SK-N-SH treated with all-trans-retinoic acid at 6 μM for 48 hours (cell line): ENCODE measurements at regions not wholly inside any gene's neighbourhood (a gene's known extent, or its start where the extent isn't known, plus 50 kb on each side); places are given as distances from the start of the nearest gene placed in this dataset.

Experiments used
- ATAC-seq: fragments of 200-7000 bp; cut with Tn5 transposase; 3 replicates; pipeline ENCODE4 v1.9.1; 2020; ENCODE audit warnings: mild to moderate bottlenecking, moderate library complexity
- ARNTL ChIP-seq: fragments of 450-650 bp; formaldehyde crosslinking; IDR thresholded peaks from 2 replicates; pipeline ENCODE4 v1.5.0; 2020; ENCODE audit warnings: low read depth, mild to moderate bottlenecking, moderate library complexity, borderline replicate concordance
- BACH2 ChIP-seq: fragments of 250-450 bp; sonication (Bioruptor Pico); IDR thresholded peaks from 2 replicates; pipeline ENCODE4 v1.9.0; 2021; ENCODE audit warnings: mild to moderate bottlenecking, borderline replicate concordance
- CSDC2 ChIP-seq: fragments of 250-450 bp; sonication (Bioruptor Pico); IDR thresholded peaks from 2 replicates; pipeline ENCODE4 v1.5.0; 2020; ENCODE audit warnings: mild to moderate bottlenecking, moderate library complexity
- CSRNP3 ChIP-seq: fragments of 250-450 bp; sonication (Bioruptor Pico); IDR thresholded peaks from 2 replicates; pipeline ENCODE4 v1.5.1; 2021; ENCODE audit warnings: mild to moderate bottlenecking, moderate library complexity
- ESRRG ChIP-seq: fragments of 250-450 bp; sonication (Bioruptor Pico); IDR thresholded peaks from 2 replicates; pipeline ENCODE4 v1.6.1; 2021; ENCODE audit warnings: mild to moderate bottlenecking
- ISL1 ChIP-seq: fragments of 250-450 bp; sonication (Bioruptor Pico); IDR thresholded peaks from 2 replicates; pipeline ENCODE4 v2.1.2; 2022; ENCODE audit warnings: mild to moderate bottlenecking, moderate library complexity
- OSR1 ChIP-seq: fragments of 250-450 bp; sonication (Bioruptor Pico); IDR thresholded peaks from 2 replicates; pipeline ENCODE4 v1.8.0; 2022; ENCODE audit warnings: moderate library complexity, mild to moderate bottlenecking, inconsistent platforms
- POU6F1 ChIP-seq: fragments of 250-450 bp; sonication (Bioruptor Pico); IDR thresholded peaks from 2 replicates; pipeline ENCODE4 v1.8.0; 2021; ENCODE audit warnings: low read depth, mild to moderate bottlenecking, moderate library complexity, borderline replicate concordance
- PPARA ChIP-seq: fragments of 250-450 bp; sonication (Bioruptor Pico); IDR thresholded peaks from 2 replicates; pipeline ENCODE4 v1.5.0; 2020; ENCODE audit warnings: mild to moderate bottlenecking, borderline replicate concordance
- RARB ChIP-seq: fragments of 250-450 bp; sonication (Bioruptor Pico); IDR thresholded peaks from 2 replicates; pipeline ENCODE4 v1.8.0; 2021; ENCODE audit warnings: mild to moderate bottlenecking, moderate library complexity
- SNAI2 ChIP-seq: fragments of 250-450 bp; sonication (Bioruptor Pico); IDR thresholded peaks from 2 replicates; pipeline ENCODE4 v1.5.0; 2020; ENCODE audit warnings: mild to moderate bottlenecking, moderate library complexity
- TCF4 ChIP-seq: fragments of 250-450 bp; sonication (Bioruptor Pico); IDR thresholded peaks from 2 replicates; pipeline ENCODE4 v1.8.0; 2021; ENCODE audit warnings: mild to moderate bottlenecking, moderate library complexity, borderline replicate concordance
- TOX ChIP-seq: fragments of 250-450 bp; sonication (Bioruptor Pico); IDR thresholded peaks from 2 replicates; pipeline ENCODE4 v1.8.0; 2021; ENCODE audit warnings: mild to moderate bottlenecking, moderate library complexity, borderline replicate concordance
- ZC3H10 ChIP-seq: fragments of 250-450 bp; sonication (Bioruptor Pico); IDR thresholded peaks from 2 replicates; pipeline ENCODE4 v1.5.1; 2021; ENCODE audit warnings: mild to moderate bottlenecking, moderate library complexity
- ZFP3 ChIP-seq: fragments of 250-450 bp; sonication (Bioruptor Pico); IDR thresholded peaks from 2 replicates; pipeline ENCODE4 v1.5.0; 2020; ENCODE audit warnings: mild to moderate bottlenecking, moderate library complexity
- ZFP30 ChIP-seq: fragments of 450-650 bp; formaldehyde crosslinking; IDR thresholded peaks from 2 replicates; pipeline ENCODE4 v1.5.0; 2022; ENCODE audit warnings: mild to moderate bottlenecking, moderate library complexity
- ZNF565 ChIP-seq: fragments of 450-650 bp; formaldehyde crosslinking; conservative IDR thresholded peaks from 2 replicates; pipeline ENCODE4 v1.5.0; 2020; ENCODE audit warnings: low read depth, mild to moderate bottlenecking, moderate library complexity
- ZNF70 ChIP-seq: fragments of 450-650 bp; formaldehyde crosslinking; IDR thresholded peaks from 2 replicates; pipeline ENCODE4 v1.5.0; 2020; ENCODE audit warnings: mild to moderate bottlenecking, moderate library complexity
- ZNF8 ChIP-seq: fragments of 450-650 bp; formaldehyde crosslinking; IDR thresholded peaks from 2 replicates; pipeline ENCODE4 v1.5.0; 2020; ENCODE audit warnings: mild to moderate bottlenecking, moderate library complexity
- TF ChIP-seq, protein P1 (sequence below): fragments of 250-450 bp; sonication (Bioruptor Pico); IDR thresholded peaks from 2 replicates; pipeline ENCODE4 v1.5.0; 2020; ENCODE audit warnings: mild to moderate bottlenecking, moderate library complexity

DNA sequence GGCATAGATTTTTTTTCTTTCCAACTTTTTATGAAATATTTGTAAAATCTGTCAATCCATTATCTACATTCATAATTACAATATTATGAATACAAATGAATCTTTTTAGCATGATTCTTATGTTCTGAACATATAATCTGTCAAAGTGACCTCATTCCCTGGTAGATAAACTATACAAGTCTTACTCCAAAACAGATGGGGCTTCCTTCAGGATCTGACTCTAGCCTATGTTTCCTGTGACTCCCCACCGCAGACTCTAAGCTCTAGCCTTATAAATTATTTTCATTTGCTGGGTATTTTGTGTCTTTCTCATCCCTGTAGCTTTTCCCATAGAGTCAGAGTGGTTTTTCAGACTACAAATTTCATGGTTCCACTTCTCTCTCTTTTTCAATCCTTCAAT, 202.1 kb upstream of the KITLG start (continued):
- TF ChIP-seq, protein P1, sequence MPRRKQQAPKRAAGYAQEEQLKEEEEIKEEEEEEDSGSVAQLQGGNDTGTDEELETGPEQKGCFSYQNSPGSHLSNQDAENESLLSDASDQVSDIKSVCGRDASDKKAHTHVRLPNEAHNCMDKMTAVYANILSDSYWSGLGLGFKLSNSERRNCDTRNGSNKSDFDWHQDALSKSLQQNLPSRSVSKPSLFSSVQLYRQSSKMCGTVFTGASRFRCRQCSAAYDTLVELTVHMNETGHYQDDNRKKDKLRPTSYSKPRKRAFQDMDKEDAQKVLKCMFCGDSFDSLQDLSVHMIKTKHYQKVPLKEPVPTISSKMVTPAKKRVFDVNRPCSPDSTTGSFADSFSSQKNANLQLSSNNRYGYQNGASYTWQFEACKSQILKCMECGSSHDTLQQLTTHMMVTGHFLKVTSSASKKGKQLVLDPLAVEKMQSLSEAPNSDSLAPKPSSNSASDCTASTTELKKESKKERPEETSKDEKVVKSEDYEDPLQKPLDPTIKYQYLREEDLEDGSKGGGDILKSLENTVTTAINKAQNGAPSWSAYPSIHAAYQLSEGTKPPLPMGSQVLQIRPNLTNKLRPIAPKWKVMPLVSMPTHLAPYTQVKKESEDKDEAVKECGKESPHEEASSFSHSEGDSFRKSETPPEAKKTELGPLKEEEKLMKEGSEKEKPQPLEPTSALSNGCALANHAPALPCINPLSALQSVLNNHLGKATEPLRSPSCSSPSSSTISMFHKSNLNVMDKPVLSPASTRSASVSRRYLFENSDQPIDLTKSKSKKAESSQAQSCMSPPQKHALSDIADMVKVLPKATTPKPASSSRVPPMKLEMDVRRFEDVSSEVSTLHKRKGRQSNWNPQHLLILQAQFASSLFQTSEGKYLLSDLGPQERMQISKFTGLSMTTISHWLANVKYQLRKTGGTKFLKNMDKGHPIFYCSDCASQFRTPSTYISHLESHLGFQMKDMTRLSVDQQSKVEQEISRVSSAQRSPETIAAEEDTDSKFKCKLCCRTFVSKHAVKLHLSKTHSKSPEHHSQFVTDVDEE (CRISPR knock-in tag): no peak
- TF ChIP-seq CSDC2 (CRISPR knock-in tag) (no peak), ZNF70 (no peak), ZC3H10 (CRISPR knock-in tag) (no peak)

DNA sequence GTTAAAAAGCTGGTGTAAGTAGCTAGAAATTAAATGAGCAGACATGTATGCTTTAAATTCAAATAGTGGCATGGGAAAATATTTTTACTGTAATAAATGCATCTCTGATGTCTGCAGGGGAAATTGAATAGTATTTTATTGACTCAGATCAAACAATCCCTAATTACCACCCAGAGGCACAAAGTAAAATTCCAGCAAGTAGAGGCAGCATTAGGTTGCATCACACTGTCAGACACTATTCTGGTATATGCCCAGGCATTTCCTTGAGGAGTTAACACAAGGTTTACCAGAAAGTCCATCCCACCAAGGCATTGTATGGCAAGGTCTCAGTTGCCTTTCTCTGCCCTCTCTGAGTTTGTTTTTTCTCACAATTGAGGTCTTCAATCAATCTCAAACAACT, 201.6 kb upstream of the KITLG start:
- ATAC-seq: no peak
- TF ChIP-seq ZFP3 (CRISPR knock-in tag): no peak
- TF ChIP-seq TCF4 (CRISPR knock-in tag): no peak
- no peak for TF ChIP-seq ZC3H10 (CRISPR knock-in tag)
- no peak for TF ChIP-seq OSR1

DNA sequence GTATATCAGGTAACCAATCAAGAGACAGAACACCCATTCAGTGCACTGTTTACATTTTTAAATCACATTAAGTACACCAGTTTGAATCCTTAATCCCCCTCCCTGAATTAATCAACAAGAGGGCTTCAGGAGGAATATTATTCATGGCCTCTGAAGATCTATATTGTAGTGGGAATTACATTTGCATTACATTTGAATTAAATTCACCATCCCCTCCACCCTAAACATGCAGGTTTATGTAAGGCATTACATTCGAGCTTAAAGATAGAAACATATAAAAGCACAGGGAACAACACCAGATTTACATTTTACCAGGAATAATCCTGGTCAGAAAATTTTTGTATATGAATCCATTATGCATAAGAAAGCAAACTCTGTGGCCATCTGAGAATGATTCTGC, 197.8 kb upstream of the KITLG start:
- no peak for ATAC-seq
- TF ChIP-seq ZFP30 (no peak), CSDC2 (CRISPR knock-in tag) (no peak), BACH2 (no peak), POU6F1 (no peak), PPARA (CRISPR knock-in tag) (no peak), TCF4 (CRISPR knock-in tag) (no peak), ZNF565 (no peak), ISL1 (CRISPR knock-in tag) (no peak), RARB (CRISPR knock-in tag) (no peak), OSR1 (no peak), ZFP3 (CRISPR knock-in tag) (no peak)

DNA sequence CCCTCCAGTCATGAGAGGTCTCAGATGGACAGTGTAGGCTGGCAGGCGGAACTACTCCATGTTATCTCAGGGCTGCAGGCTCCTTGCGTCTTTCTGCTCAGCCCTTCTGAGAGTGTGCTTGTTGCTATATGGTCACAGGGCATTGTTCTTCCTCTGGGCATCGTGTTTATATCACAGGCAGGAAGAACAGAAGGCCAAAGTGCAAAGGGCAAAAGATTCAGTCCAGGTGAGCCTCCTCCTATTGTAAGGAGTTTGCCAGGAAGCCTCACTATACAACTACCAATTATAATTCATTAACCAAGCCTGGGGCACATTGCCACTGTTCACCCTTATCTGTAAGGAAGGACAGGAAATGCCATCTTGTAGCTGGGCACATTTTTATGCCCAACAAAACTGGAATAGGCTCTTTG, 195.5 kb upstream of the KITLG start:
- no peak for TF ChIP-seq BACH2
- TF ChIP-seq ZC3H10 (CRISPR knock-in tag): no peak
- no peak for TF ChIP-seq SNAI2 (CRISPR knock-in tag)
- TF ChIP-seq ARNTL: no peak
- no peak for TF ChIP-seq ZNF8
- TF ChIP-seq TOX (CRISPR knock-in tag): no peak
- TF ChIP-seq ESRRG (CRISPR knock-in tag): no peak
- TF ChIP-seq RARB (CRISPR knock-in tag): no peak
- no peak for TF ChIP-seq PPARA (CRISPR knock-in tag)
- no peak for TF ChIP-seq ZFP30
- TF ChIP-seq CSRNP3 (CRISPR knock-in tag): no peak
- no peak for TF ChIP-seq TCF4 (CRISPR knock-in tag)
- no peak for TF ChIP-seq POU6F1
- no peak for TF ChIP-seq ISL1 (CRISPR knock-in tag)
- ATAC-seq: no peak

GRCh38 chr12:88767699-88768098, 187.4 kb upstream of the KITLG start:
- TF ChIP-seq TOX (CRISPR knock-in tag): no peak
- no peak for ATAC-seq
